ENCODE measurements at regions not wholly inside any gene's neighbourhood (a gene's known extent, or its start where the extent isn't known, plus 50 kb on each side); places are given as distances from the start of the nearest gene placed in this dataset.
"Not testable (repeated sequence)": the region's sequence is repeated elsewhere in the genome, so short reads cannot be mapped to it uniquely, and the experiment has no call there.

DNA sequence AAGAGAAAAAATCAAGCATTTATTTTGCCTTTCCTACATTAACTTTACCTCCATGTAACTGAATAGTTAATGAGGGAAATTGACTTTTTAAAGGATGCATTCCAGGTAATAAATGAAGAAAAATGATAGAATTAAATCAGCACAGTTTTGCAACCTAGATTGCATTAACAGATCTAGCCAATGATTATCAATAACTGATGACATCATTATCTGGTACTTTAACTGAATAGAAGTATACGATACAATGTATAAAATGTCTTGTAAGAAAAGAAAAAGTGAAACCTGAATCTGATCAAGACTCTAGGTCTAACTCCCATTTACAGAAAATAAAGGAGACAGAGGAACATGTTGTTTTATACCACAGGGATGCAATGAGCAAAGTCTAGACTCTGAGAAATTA lies 126.0 kb upstream of the XPO1 start:
- TF ChIP-seq, protein P1, sequence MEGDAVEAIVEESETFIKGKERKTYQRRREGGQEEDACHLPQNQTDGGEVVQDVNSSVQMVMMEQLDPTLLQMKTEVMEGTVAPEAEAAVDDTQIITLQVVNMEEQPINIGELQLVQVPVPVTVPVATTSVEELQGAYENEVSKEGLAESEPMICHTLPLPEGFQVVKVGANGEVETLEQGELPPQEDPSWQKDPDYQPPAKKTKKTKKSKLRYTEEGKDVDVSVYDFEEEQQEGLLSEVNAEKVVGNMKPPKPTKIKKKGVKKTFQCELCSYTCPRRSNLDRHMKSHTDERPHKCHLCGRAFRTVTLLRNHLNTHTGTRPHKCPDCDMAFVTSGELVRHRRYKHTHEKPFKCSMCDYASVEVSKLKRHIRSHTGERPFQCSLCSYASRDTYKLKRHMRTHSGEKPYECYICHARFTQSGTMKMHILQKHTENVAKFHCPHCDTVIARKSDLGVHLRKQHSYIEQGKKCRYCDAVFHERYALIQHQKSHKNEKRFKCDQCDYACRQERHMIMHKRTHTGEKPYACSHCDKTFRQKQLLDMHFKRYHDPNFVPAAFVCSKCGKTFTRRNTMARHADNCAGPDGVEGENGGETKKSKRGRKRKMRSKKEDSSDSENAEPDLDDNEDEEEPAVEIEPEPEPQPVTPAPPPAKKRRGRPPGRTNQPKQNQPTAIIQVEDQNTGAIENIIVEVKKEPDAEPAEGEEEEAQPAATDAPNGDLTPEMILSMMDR (IDR thresholded peaks at IDR 0.05; ENCODE audit: low read depth, low read length) = no peak
- no peak for DNase-seq (ENCODE audit: extremely low read depth, low read depth)

DNA sequence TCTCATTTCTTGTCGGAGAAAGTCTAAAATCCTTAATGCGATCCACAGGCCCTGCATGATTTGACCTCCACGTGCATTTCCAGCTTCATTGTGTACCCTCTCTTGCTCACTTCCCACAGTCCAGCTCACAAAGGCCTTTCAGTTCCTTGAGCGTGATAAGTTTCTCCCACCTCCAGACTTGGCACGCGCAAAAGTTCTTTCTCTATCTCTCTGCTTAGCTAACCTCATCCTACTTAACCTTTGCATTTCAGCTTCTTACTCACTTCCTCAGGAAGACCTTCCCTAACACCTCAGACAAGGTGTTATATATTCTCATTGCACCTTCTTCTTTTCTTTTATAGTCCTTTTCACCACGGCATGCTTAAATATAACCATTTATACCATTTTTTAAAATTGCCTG lies 124.8 kb upstream of the XPO1 start:
- no peak for DNase-seq (ENCODE audit: extremely low read depth, low read depth)
- TF ChIP-seq, protein P1 (IDR thresholded peaks at IDR 0.05; ENCODE audit: low read depth, low read length) = no peak

DNA sequence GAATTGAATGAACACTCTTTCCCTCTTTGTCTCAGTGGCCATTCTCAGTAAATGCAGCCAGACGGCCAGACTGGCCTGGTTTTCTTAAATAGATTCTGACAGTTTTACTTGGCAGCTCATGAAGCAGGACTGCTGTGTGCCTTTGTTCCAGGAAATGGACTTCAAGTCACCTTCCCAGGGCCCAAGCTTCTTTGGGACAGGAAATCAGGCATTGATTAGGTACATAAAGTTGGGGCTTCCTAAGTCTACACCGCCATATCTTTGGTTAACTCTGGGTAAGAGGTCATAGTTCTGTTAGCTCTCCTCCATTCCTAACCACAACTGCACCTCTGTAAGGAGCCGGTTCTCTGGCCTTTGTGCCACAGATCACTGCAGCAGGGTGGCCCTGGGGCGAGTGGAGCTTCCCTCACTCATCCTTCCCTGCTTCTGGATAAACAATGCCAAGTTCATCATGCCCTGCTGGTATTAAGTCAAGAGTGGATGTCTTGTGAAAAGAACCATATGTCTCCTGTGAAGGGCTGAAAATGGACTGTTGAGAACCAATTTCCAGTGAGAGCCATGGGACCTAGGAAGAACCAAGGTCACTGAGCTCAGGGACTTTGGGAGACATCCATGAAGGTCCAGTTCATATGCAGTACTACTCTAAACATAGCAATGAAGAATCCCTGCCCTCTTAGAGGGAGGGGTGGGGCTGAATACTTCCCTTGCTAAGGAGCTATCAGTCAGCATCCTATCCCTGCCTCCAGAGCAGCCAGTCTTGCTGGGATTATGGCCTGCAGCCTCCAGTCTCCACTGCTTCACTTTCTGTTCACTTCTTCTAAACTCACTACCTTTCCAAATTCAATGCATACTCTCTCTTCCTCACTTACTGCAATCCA lies 122.6 kb upstream of the XPO1 start:
- TF ChIP-seq, protein P1 (IDR thresholded peaks at IDR 0.05; ENCODE audit: low read depth, low read length) = no peak
- no peak for DNase-seq (ENCODE audit: extremely low read depth, low read depth)

DNA sequence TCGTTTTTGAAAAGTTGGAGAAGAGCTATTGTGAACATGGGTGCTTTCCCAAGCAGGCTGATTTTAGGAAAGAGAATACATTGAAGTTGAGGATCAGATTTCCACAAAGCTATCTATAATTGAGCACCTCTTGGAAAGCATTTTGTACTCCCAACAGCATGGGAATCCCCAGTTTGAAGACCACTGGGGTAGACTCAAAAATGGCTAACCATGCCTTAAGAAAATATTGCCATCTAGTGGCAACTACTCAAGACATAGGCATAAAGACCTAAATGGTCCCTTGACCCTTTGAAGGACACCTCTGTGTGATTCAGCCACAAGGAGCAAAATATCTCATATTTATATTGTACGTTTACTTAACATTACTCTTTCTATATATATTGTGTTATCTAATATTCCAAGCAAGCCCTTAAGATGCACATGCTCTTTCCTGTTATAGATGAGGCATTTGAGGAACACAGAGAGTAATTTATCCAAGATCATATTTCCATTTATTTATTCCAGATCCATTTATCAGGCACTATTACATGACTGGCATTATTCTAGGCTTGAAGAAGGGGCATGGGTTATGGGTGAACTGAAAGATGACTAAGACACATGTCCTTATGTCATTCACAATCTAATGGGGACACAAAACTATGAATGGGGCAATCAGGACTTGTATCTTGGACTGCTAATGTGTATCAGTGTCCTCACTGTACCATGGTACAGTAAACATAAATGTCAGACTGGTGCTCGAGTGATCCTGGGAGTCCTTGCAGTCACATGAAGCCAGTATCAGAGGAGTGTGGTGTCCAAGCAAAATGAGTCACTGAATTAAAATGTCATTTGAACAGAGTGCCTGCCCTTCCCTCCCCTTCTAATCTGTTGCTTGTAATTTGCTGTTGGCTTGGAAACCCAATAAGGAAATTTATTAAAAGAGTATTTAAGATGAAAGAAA lies 121.0 kb upstream of the XPO1 start:
- TF ChIP-seq, protein P1 (IDR thresholded peaks at IDR 0.05; ENCODE audit: low read depth, low read length) = peak; percentile 59
- DNase-seq (ENCODE audit: extremely low read depth, low read depth) = no peak

DNA sequence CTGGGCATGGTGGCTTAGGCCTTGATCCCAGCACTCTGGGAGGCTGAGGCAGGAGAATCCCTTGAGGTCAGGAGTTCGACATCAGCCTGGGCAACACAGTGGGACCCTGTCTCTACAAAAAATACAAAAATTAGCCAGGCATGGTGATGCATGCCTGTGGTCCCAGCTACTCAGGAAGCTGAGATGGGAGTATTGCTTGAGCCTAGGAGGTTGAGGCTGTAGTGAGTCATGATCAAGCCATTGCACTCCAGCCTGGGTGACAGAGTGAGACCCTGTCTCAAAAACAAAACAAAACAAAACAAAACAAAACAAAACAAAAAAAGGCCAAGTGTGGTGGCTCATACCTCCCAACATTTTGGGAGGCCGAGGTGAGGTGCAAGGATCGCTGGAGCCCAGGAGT lies 111.8 kb upstream of the XPO1 start:
- DNase-seq (ENCODE audit: extremely low read depth, low read depth) = not testable (repeated sequence)

DNA sequence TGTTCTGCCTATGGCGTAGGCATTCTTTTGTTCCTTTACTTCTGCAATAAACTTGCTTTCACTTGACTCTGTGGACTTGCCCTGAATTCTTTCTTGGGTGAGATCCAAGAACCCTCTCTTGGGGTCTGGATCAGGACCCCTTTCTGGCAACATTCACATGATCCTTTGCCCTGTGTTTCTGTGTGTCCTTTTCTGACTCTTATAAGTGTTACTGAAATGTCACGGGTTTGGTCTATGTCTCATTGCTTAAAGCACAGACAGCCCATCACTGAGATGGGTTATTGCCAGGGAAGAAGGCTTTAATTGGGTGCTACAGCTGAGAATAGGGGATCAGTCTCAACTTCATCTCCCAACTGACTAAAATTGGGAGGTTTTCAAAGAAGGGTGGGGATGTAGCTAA lies 110.9 kb upstream of the XPO1 start:
- TF ChIP-seq, protein P1 (IDR thresholded peaks at IDR 0.05; ENCODE audit: low read depth, low read length) = no peak
- no peak for DNase-seq (ENCODE audit: extremely low read depth, low read depth)

DNA sequence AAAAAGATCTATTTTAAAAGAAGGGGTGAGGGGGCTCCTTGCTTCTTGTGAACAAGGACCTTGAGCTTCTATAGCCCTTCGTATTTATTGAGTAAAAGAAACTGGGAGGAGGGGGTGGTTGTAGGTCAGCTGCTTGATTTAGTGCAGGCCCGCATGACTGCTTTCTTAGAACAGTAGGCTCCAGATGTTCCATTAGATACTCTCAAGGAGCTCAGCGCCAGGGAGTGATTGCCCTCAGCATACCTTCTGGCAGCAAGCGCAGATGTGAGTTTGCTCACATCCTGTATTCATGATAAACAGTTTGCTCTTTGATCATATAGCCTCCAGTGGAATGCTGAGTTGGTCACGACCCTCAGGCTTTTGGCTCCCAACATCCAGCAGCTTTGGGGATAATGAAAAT lies 108.9 kb upstream of the XPO1 start:
- DNase-seq (ENCODE audit: extremely low read depth, low read depth) = no peak
- TF ChIP-seq, protein P1 (IDR thresholded peaks at IDR 0.05; ENCODE audit: low read depth, low read length) = no peak
